ENCODE measurements at regions not wholly inside any gene's neighbourhood (a gene's known extent, or its start where the extent isn't known, plus 50 kb on each side); places are given as distances from the start of the nearest gene placed in this dataset.

- Histone ChIP-seq H3K4me2 (ENCODE audit: low read length) (no peak overlapping the region), H3K79me2 (ENCODE audit: low read length) (no peaks in the 10 kb centered on the region), H4K20me1 (ENCODE audit: insufficient read depth, low read length) (no peaks in the 10 kb centered on the region), H3K27me3 (ENCODE audit: low read depth, low read length) (no peaks in the 10 kb centered on the region), H3K4me1 (ENCODE audit: low read length) (no peaks in the 10 kb centered on the region), H3K9ac (ENCODE audit: low read length) (no peak overlapping the region), H3K9me3 (ENCODE audit: insufficient read depth, low read length) (no peaks in the 10 kb centered on the region), H3K27ac (ENCODE audit: low read length) (no peak overlapping the region), H3K36me3 (replicated peaks; ENCODE audit: low read depth, low read length) (no peaks in the 10 kb centered on the region), H2AFZ (ENCODE audit: low read depth, low read length) (no peak overlapping the region), H3K4me3 (ENCODE audit: low read length) (no peak overlapping the region)
- no peak for TF ChIP-seq EZH2phosphoT487 (IDR thresholded peaks at IDR 0.05; ENCODE audit: low read depth)
- no peak for TF ChIP-seq CTCF (IDR thresholded peaks at IDR 0.05; ENCODE audit: low read depth, low read length)
Measured at GRCh38 chr10:128895473-128895872, 571.6 kb upstream of the MGMT start.

- Histone ChIP-seq H3K79me2 (ENCODE audit: low read length) (no peaks in the 10 kb centered on the region), H3K27me3 (ENCODE audit: low read depth, low read length) (no peaks in the 10 kb centered on the region), H3K4me1 (ENCODE audit: low read length) (no peaks in the 10 kb centered on the region), H3K4me2 (ENCODE audit: low read length) (no peak overlapping the region), H3K9me3 (ENCODE audit: insufficient read depth, low read length) (no peaks in the 10 kb centered on the region), H3K36me3 (replicated peaks; ENCODE audit: low read depth, low read length) (no peaks in the 10 kb centered on the region), H3K27ac (ENCODE audit: low read length) (no peak overlapping the region), H3K9ac (ENCODE audit: low read length) (no peak overlapping the region), H4K20me1 (ENCODE audit: insufficient read depth, low read length) (no peaks in the 10 kb centered on the region), H3K4me3 (ENCODE audit: low read length) (no peak overlapping the region), H2AFZ (ENCODE audit: low read depth, low read length) (no peak overlapping the region)
- TF ChIP-seq EZH2phosphoT487 (IDR thresholded peaks at IDR 0.05; ENCODE audit: low read depth) (no peak), CTCF (IDR thresholded peaks at IDR 0.05; ENCODE audit: low read depth, low read length) (no peak)
Measured at GRCh38 chr10:128896116-128896795, 570.8 kb upstream of the MGMT start.

- Histone ChIP-seq H3K4me2 (ENCODE audit: low read length) (no peak overlapping the region), H3K9ac (ENCODE audit: low read length) (no peak overlapping the region), H3K4me3 (ENCODE audit: low read length) (no peak overlapping the region), H3K79me2 (ENCODE audit: low read length) (no peaks in the 10 kb centered on the region), H3K9me3 (ENCODE audit: insufficient read depth, low read length) (no peaks in the 10 kb centered on the region), H3K27ac (ENCODE audit: low read length) (no peak overlapping the region), H3K36me3 (replicated peaks; ENCODE audit: low read depth, low read length) (no peaks in the 10 kb centered on the region), H3K27me3 (ENCODE audit: low read depth, low read length) (no peaks in the 10 kb centered on the region), H2AFZ (ENCODE audit: low read depth, low read length) (no peak overlapping the region), H3K4me1 (ENCODE audit: low read length) (no peaks in the 10 kb centered on the region), H4K20me1 (ENCODE audit: insufficient read depth, low read length) (no peaks in the 10 kb centered on the region)
- no peak for TF ChIP-seq EZH2phosphoT487 (IDR thresholded peaks at IDR 0.05; ENCODE audit: low read depth)
- no peak for TF ChIP-seq CTCF (IDR thresholded peaks at IDR 0.05; ENCODE audit: low read depth, low read length)
Measured at GRCh38 chr10:128896963-128897362, 570.1 kb upstream of the MGMT start.

- Histone ChIP-seq H3K36me3 (replicated peaks; ENCODE audit: low read depth, low read length) (no peaks in the 10 kb centered on the region), H3K27me3 (ENCODE audit: low read depth, low read length) (no peaks in the 10 kb centered on the region), H3K4me2 (ENCODE audit: low read length) (no peak overlapping the region), H3K4me1 (ENCODE audit: low read length) (no peaks in the 10 kb centered on the region), H3K79me2 (ENCODE audit: low read length) (no peaks in the 10 kb centered on the region), H3K4me3 (ENCODE audit: low read length) (no peak overlapping the region), H2AFZ (ENCODE audit: low read depth, low read length) (no peak overlapping the region), H3K9me3 (ENCODE audit: insufficient read depth, low read length) (no peaks in the 10 kb centered on the region), H4K20me1 (ENCODE audit: insufficient read depth, low read length) (no peaks in the 10 kb centered on the region), H3K27ac (ENCODE audit: low read length) (no peak overlapping the region), H3K9ac (ENCODE audit: low read length) (no peak overlapping the region)
- TF ChIP-seq EZH2phosphoT487 (IDR thresholded peaks at IDR 0.05; ENCODE audit: low read depth): no peak
- TF ChIP-seq CTCF (IDR thresholded peaks at IDR 0.05; ENCODE audit: low read depth, low read length): no peak
Measured at GRCh38 chr10:128897401-128898129, 569.5 kb upstream of the MGMT start.

All from OCI-LY3 (cell line).